Liver (tissue), 8 donors: ENCODE measurements at regions not wholly inside any gene's neighbourhood (a gene's known extent, or its start where the extent isn't known, plus 50 kb on each side); places are given as distances from the start of the nearest gene placed in this dataset.

Experiments
- DNase-seq: peaks from one replicate; pipeline ENCODE4 v3.0.0-alpha.2; 2017; ENCODE audit warnings: low spot score
- H3K27ac ChIP-seq, 2 donors: one replicate each; pipeline ENCODE4 v1.7.0; 2013; ENCODE audit warnings: inconsistent platforms in 2 of 2, low read length in 2 of 2, control low read depth in 1 of 2, low read depth in 1 of 2, mild to moderate bottlenecking in 1 of 2
- H3K27me3 ChIP-seq, 4 donors: one replicate each; pipeline versions ENCODE4 v1.6.1 to v1.7.0; 2013; ENCODE audit warnings: low read length in 3 of 4, inconsistent platforms in 1 of 4, mild to moderate bottlenecking in 1 of 4, moderate library complexity in 1 of 4; ENCODE audit not compliant: control insufficient read depth in 4 of 4, insufficient read depth in 4 of 4
- H3K36me3 ChIP-seq, 4 donors: one replicate each; pipeline versions ENCODE4 v1.6.1 to v1.7.0; 2013; ENCODE audit warnings: low read length in 3 of 4, mild to moderate bottlenecking in 3 of 4, low read depth in 1 of 4, moderate library complexity in 1 of 4; ENCODE audit not compliant: control insufficient read depth in 4 of 4, insufficient read depth in 3 of 4
- H3K4me1 ChIP-seq, 4 donors: one replicate each; pipeline versions ENCODE4 v1.6.1 to v1.7.0; 2013; ENCODE audit warnings: low read length in 3 of 4, mild to moderate bottlenecking in 3 of 4, moderate library complexity in 1 of 4; ENCODE audit not compliant: control insufficient read depth in 4 of 4, insufficient read depth in 4 of 4
- H3K4me3 ChIP-seq, 3 donors: one replicate each; pipeline versions ENCODE4 v1.6.1 to v1.7.0; 2013; ENCODE audit warnings: low read length in 3 of 3, control low read depth in 1 of 3, low read depth in 1 of 3, mild to moderate bottlenecking in 1 of 3
- H3K9ac ChIP-seq, 2 donors: one replicate each; pipeline ENCODE4 v1.7.0; 2013; ENCODE audit warnings: low read length in 2 of 2, mild to moderate bottlenecking in 2 of 2, moderate library complexity in 2 of 2, control low read depth in 1 of 2, low read depth in 1 of 2
- H3K9me3 ChIP-seq, 4 donors: one replicate each; pipeline versions ENCODE4 v1.6.1 to v1.7.0; 2013; ENCODE audit warnings: low read length in 3 of 4; ENCODE audit not compliant: control insufficient read depth in 4 of 4
- ATF3 ChIP-seq: IDR thresholded peaks from 2 replicates; pipeline ENCODE4 v1.6.1; 2016; ENCODE audit warnings: antibody characterized with exemption
- CTCF ChIP-seq: fragments of 150-350 bp; IDR thresholded peaks from 2 replicates; pipeline ENCODE4 v1.5.1; 2017; ENCODE audit warnings: improper control_type of control experiment, low read depth, low read length; ENCODE audit not compliant: missing input control
- EGR1 ChIP-seq, 2 donors: IDR thresholded peaks; 2 replicates each; pipeline ENCODE4 v1.6.1; 2016 to 2018; ENCODE audit warnings: antibody characterized with exemption in 2 of 2, low read depth in 2 of 2
- FOXA1 ChIP-seq: IDR thresholded peaks from 2 replicates; pipeline ENCODE4 v1.6.1; 2016; ENCODE audit warnings: antibody characterized with exemption
- FOXA2 ChIP-seq: IDR thresholded peaks from 2 replicates; pipeline ENCODE4 v1.6.1; 2016; ENCODE audit warnings: antibody characterized with exemption
- GABPA ChIP-seq, 2 donors: IDR thresholded peaks in 1 of 2; conservative IDR thresholded peaks in 1 of 2; 2 replicates each; pipeline ENCODE4 v1.6.1; 2016; ENCODE audit warnings: antibody characterized with exemption in 2 of 2, mild to moderate bottlenecking in 1 of 2, moderate library complexity in 1 of 2
- HNF4A ChIP-seq, 2 donors: conservative IDR thresholded peaks; 2 replicates each; pipeline ENCODE4 v1.6.1; 2016; ENCODE audit warnings: antibody characterized with exemption in 2 of 2, mild to moderate bottlenecking in 2 of 2
- HNF4G ChIP-seq: IDR thresholded peaks from 2 replicates; pipeline ENCODE4 v1.6.1; 2016; ENCODE audit warnings: antibody characterized with exemption
- JUND ChIP-seq, 2 donors: IDR thresholded peaks; 2 replicates each; pipeline ENCODE4 v1.6.1; 2016; ENCODE audit warnings: antibody characterized with exemption in 2 of 2
- NR2F2 ChIP-seq: IDR thresholded peaks from 2 replicates; pipeline ENCODE4 v1.6.1; 2016; ENCODE audit warnings: antibody characterized with exemption
- RAD21 ChIP-seq, 2 donors: IDR thresholded peaks; 2 replicates each; pipeline ENCODE4 v1.6.1; 2016; ENCODE audit warnings: antibody characterized with exemption in 2 of 2, mild to moderate bottlenecking in 2 of 2
- REST ChIP-seq: IDR thresholded peaks from 2 replicates; pipeline ENCODE4 v1.6.1; 2016; ENCODE audit warnings: antibody characterized with exemption, mild to moderate bottlenecking
- RXRA ChIP-seq, 2 donors: IDR thresholded peaks; 2 replicates each; pipeline ENCODE4 v1.6.1; 2017 to 2018; ENCODE audit warnings: antibody characterized with exemption in 2 of 2, mild to moderate bottlenecking in 1 of 2
- SP1 ChIP-seq: IDR thresholded peaks from 2 replicates; pipeline ENCODE4 v1.6.1; 2018; ENCODE audit warnings: antibody characterized with exemption, mild to moderate bottlenecking
- TAF1 ChIP-seq: conservative IDR thresholded peaks from 2 replicates; pipeline ENCODE4 v1.6.1; 2016; ENCODE audit warnings: antibody characterized with exemption, mild to moderate bottlenecking
- YY1 ChIP-seq: IDR thresholded peaks from 2 replicates; pipeline ENCODE4 v1.6.1; 2016; ENCODE audit warnings: antibody characterized with exemption, mild to moderate bottlenecking
- ZBTB33 ChIP-seq: IDR thresholded peaks from 2 replicates; pipeline ENCODE4 v1.6.1; 2016; ENCODE audit warnings: antibody characterized with exemption
- WGBS: extraction: QIAGEN DNeasy Blood & Tissue Kit; methylation state at CpG from one replicate; pipeline ENCODE4 v1.1.7; 2013; 5-methylcytosine and 5-hydroxymethylcytosine counted together
- TF ChIP-seq, protein P1 (sequence below): IDR thresholded peaks from 2 replicates; pipeline ENCODE4 v1.6.1; 2016; ENCODE audit warnings: antibody characterized with exemption
- donor health status: healthy.
- donor health status: healthy.
- donor health status: healthy.
- donor health status: healthy.
- donor health status: healthy.

DNA sequence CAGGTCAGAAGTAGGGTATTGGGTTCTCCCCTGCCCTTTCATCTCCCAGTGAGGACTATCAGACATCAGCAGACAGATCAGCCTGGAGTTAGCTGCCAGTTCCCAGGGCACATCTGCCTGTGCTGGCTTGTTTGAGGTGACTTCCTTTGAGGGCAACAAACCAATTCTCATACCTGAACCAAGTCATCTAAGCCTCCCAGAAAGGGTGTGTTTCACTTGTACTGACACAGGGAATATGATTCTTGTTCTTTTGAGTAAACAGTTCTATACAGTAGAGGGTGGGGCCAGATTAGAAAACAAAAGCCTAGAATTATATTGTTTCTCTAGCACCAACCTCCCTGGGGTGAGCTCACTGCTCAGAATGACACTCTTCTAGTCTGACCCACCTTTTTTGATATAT is 591.9 kb downstream of the SLC4A3 start:
- H3K27me3 ChIP-seq = no peaks in the 10 kb centered on the region
- H3K4me1 ChIP-seq = no peaks in the 10 kb centered on the region
- no peaks in the 10 kb centered on the region for H3K9me3 ChIP-seq
- no peak overlapping the region for H3K4me3 ChIP-seq
- H3K9ac ChIP-seq = no peak overlapping the region
- no peaks in the 10 kb centered on the region for H3K36me3 ChIP-seq
- H3K27ac ChIP-seq = no peak overlapping the region
- DNase-seq = no peak
- TF ChIP-seq, protein P1, sequence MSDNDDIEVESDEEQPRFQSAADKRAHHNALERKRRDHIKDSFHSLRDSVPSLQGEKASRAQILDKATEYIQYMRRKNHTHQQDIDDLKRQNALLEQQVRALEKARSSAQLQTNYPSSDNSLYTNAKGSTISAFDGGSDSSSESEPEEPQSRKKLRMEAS = no peak
- TF ChIP-seq YY1 = no peak
- TF ChIP-seq TAF1 = no peak
- TF ChIP-seq SP1 = no peak
- no peak for TF ChIP-seq CTCF
- TF ChIP-seq JUND (IDR thresholded peaks at IDR 0.05) = no peak
- TF ChIP-seq ZBTB33 = no peak
- TF ChIP-seq HNF4G = no peak
- no peak for TF ChIP-seq GABPA (IDR thresholded peaks at IDR 0.05 in 1 of 2, conservative IDR thresholded peaks at IDR 0.05 in 1 of 2)
- no peak for TF ChIP-seq ATF3
- no peak for TF ChIP-seq NR2F2
- TF ChIP-seq HNF4A (conservative IDR thresholded peaks at IDR 0.05) = no peak
- no peak for TF ChIP-seq FOXA2
- TF ChIP-seq FOXA1 = no peak
- TF ChIP-seq RXRA (IDR thresholded peaks at IDR 0.05) = no peak
- no peak for TF ChIP-seq RAD21 (IDR thresholded peaks at IDR 0.05)
- TF ChIP-seq EGR1 (IDR thresholded peaks at IDR 0.05; ENCODE audit: low read depth in 2 of 2) = no peak

GRCh38 chr2:220220009-220220408 is 592.6 kb downstream of the SLC4A3 start:
- TF ChIP-seq, protein P1 = no peak
- TF ChIP-seq CTCF = no peak
- no peak for TF ChIP-seq GABPA (IDR thresholded peaks at IDR 0.05 in 1 of 2, conservative IDR thresholded peaks at IDR 0.05 in 1 of 2)
- no peak for TF ChIP-seq REST
- no peak for TF ChIP-seq FOXA2
- TF ChIP-seq NR2F2 = no peak
- no peak for TF ChIP-seq ATF3
- no peak for TF ChIP-seq HNF4A (conservative IDR thresholded peaks at IDR 0.05)
- no peak for TF ChIP-seq RAD21 (IDR thresholded peaks at IDR 0.05)
- TF ChIP-seq SP1 = no peak
- TF ChIP-seq JUND (IDR thresholded peaks at IDR 0.05) = no peak
- no peak for TF ChIP-seq TAF1
- no peak for DNase-seq
- Histone ChIP-seq H3K9me3 (no peaks in the 10 kb centered on the region), H3K27me3 (peaks cover 0 to 3% (median 0%) of the 10 kb centered on the region in 4 donors), H3K9ac (no peak overlapping the region), H3K27ac (no peak overlapping the region), H3K36me3 (no peaks in the 10 kb centered on the region), H3K4me3 (no peak overlapping the region), H3K4me1 (no peaks in the 10 kb centered on the region)
- WGBS = 60% methylated on average over 2 of the region's 2 CpGs
